Activated naive CD4-positive, alpha-beta T cell treated with anti-CD3 and anti-CD28 coated beads, Interleukin-2, amount 10 ng/mL, durations not matched to agents 7 days and 5 days (primary cell): ENCODE measurements at regions not wholly inside any gene's neighbourhood (a gene's known extent, or its start where the extent isn't known, plus 50 kb on each side); places are given as distances from the start of the nearest gene placed in this dataset.

ENCODE experiments used
- CTCF ChIA-PET: fragments of 350-600 bp; sonication (Branson Sonifier 250); formaldehyde crosslinking; loops from one replicate; lab custom pipeline; 2021; ENCODE audit warnings: antibody characterized with exemption; lab: Charles Lee
- DNase-seq: peaks from one replicate; pipeline ENCODE4 v3.0.0-alpha.2; 2020
- H3K27ac Mint-ChIP-seq: one replicate; pipeline ENCODE4 v1.8.0; 2021; ENCODE audit warnings: mild to moderate bottlenecking, moderate library complexity, mixed read lengths
- H3K27me3 Mint-ChIP-seq: one replicate; pipeline ENCODE4 v1.8.0; 2021; ENCODE audit warnings: mild to moderate bottlenecking, mixed read lengths
- H3K36me3 Mint-ChIP-seq: one replicate; pipeline ENCODE4 v1.8.0; 2021; ENCODE audit warnings: mixed read lengths
- H3K4me1 Mint-ChIP-seq: one replicate; pipeline ENCODE4 v1.8.0; 2021; ENCODE audit warnings: mixed read lengths
- H3K4me3 Mint-ChIP-seq: one replicate; pipeline ENCODE4 v1.8.0; 2021; ENCODE audit warnings: mild to moderate bottlenecking, moderate library complexity, mixed read lengths
- H3K9me3 Mint-ChIP-seq: one replicate; pipeline ENCODE4 v1.8.0; 2021; ENCODE audit warnings: mixed read lengths

DNA sequence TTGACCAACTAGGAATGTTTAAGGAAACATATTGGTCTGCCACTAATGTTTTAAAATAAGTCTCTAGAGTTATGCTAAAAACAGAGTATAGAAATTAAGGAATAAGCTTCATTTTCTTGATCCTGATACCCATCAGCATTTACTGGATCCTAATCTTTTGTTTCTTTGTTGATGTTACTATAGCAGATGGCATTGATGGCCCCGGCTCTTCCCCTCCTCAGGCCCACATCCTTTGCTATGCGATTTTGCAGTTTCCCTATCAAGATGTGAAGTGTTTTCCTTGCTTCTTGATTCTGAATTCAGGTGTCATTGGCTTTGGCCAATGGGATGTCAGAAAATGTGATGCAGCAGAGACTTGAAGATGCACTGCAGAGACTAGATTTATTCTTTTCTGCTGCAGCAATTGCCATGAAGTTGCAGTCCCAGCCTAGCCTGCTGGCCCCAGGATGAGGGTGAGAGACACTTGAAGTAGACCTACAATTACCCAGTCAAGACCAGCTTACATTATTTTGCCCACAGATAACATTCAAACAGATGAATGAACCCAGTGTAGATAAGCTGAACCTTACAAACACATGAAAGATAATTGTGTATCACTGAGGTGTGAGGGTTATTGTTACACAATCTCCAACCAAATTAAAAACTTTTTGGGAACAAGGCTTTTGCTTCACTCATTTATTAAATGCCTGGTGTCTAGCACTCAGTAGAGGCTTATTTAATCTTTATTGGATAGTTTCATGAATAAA is 115.2 kb upstream of the ITGA4 start:
- H3K27ac Mint-ChIP-seq, result no peak overlapping the region
- H3K36me3 Mint-ChIP-seq, result peaks cover 9% of the 10 kb centered on the region
- no peak overlapping the region for H3K4me3 Mint-ChIP-seq
- H3K27me3 Mint-ChIP-seq, result no peaks in the 10 kb centered on the region
- no peak for DNase-seq
- no peaks in the 10 kb centered on the region for H3K4me1 Mint-ChIP-seq
- peaks cover 9% of the 10 kb centered on the region for H3K9me3 Mint-ChIP-seq
- CTCF ChIA-PET, result no interaction called here

DNA sequence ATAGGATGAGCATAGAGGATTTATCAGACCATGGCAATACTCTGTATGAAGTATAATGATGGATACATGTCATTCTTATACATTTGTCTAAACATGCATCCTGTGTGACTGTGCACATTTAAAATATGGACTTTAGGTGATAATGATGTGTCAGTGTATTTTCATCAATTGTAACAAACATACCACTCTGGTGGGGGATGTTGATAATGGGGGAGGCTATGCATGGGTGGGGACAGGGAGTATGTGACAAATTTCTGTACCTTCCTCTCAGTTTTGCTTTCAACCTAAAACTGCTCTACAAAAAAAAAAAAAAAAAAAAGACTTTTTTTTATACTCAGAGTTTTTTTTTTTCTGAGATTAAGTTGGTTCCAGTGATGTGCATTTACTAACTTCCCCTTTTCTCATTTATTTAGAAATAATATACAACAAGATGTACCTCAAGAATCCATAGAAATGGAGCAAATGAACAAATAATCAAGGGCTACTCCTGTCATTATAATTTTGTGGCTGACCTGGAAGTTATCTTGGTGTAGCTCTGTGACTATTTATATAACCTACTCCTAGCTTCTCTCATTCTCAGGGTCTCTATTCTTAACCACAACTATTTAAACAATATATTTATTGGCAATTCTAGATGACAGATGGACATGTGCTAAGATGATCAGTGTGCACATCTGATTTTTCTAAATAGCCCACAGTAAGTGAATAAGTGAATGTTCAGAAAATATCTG is 108.9 kb upstream of the ITGA4 start:
- Mint-ChIP-seq H3K4me3 (no peak overlapping the region), H3K4me1 (peaks cover 6% of the 10 kb centered on the region), H3K36me3 (peaks cover 9% of the 10 kb centered on the region), H3K27me3 (no peaks in the 10 kb centered on the region), H3K27ac (no peak overlapping the region), H3K9me3 (peaks cover 4% of the 10 kb centered on the region)
- CTCF ChIA-PET, result interaction anchor here (0.6 kb wide), 1 partner anchor 21 kb away, joined by 3 read pairs; no protein-coding TSS in a partner anchor
- no peak for DNase-seq

DNA sequence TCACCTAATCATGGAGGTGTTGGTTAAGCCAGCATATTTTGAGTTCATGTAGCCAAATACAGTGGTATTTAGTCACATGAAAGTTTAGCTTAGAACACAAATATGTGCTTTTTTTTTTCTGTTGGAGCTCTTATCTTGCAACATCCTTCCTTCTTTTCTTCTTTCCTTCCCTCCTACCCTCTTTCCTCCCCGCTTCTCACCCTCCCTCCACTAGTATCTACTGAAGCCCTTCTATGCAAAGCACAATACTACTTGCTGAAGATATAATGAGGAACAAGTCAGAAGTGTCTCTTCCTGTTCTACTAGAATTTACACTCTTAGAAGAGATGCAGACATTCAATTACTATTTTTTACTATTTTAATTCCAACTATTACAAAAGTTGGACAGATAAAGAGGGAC is 105.0 kb upstream of the ITGA4 start:
- no peaks in the 10 kb centered on the region for H3K9me3 Mint-ChIP-seq
- DNase-seq, result no peak
- H3K27ac Mint-ChIP-seq, result no peak overlapping the region
- H3K36me3 Mint-ChIP-seq, result peaks cover 4% of the 10 kb centered on the region
- CTCF ChIA-PET, result interaction anchor here (1.5 kb wide), 1 partner anchor 15 kb away, joined by 3 read pairs; no protein-coding TSS in a partner anchor
- no peak overlapping the region for H3K4me3 Mint-ChIP-seq
- H3K27me3 Mint-ChIP-seq, result no peaks in the 10 kb centered on the region
- H3K4me1 Mint-ChIP-seq, result peaks cover 6% of the 10 kb centered on the region

DNA sequence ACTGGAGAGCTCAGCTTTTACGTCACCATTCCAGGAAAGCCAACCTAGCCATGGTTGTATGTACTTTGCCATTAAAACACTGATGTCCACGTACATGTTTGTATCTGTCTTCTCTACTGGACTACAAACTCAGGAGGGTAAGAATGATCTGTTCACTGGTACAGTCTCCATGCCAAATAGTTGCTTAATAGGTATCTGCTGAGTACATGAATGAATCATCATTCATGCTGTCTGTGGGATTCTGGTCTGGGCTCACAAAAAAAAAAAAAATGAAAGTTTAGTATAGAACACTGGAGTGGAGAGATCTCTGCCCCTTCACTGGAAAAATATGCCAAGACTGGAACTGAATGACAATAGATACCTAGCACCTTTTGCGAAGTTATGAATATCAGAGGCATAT is 102.6 kb upstream of the ITGA4 start:
- CTCF ChIA-PET, result interaction anchor here (1.4 kb wide), 1 partner anchor 14 kb away, joined by 3 read pairs; no protein-coding TSS in a partner anchor

DNA sequence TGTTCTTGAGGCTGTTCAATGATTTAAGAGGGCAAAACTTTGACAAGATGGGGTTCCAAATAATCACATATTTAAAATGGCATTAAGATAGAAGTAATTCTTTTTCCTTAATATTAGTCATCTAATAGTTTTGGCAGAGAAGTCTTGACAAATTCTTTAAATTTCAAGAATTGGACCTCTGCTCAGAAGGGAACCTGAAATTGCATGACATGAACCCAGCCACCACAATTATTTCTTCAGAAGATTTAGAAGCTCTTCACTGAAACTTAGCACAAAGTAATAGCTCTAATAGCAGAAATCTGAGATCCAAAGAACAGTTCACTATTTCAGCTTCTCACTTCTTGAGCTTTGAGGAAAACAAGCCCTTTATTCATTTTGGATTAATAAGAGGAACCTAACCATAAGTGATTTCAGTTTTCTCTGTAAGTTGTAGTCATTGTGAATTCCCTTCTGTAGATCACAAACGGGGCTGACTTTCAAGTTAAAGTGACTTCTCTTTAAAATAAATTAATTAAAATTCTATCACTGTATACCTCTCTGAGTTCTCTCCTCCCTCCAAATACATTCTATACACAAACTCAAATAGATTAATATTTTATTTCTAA is 100.6 kb upstream of the ITGA4 start:
- H3K36me3 Mint-ChIP-seq, result peaks cover 9% of the 10 kb centered on the region
- no peaks in the 10 kb centered on the region for H3K27me3 Mint-ChIP-seq
- no peak overlapping the region for H3K4me3 Mint-ChIP-seq
- CTCF ChIA-PET, result no interaction called here
- no peak overlapping the region for H3K27ac Mint-ChIP-seq
- peaks cover 9% of the 10 kb centered on the region for H3K4me1 Mint-ChIP-seq
- H3K9me3 Mint-ChIP-seq, result no peaks in the 10 kb centered on the region
- DNase-seq, result no peak

More for the DNA sequence above, 102.6 kb upstream of the ITGA4 start:
- no peak for DNase-seq
- Mint-ChIP-seq H3K4me1 (peaks cover 9% of the 10 kb centered on the region), H3K27me3 (no peaks in the 10 kb centered on the region), H3K27ac (no peak overlapping the region), H3K4me3 (no peak overlapping the region), H3K9me3 (no peaks in the 10 kb centered on the region), H3K36me3 (peaks cover 8% of the 10 kb centered on the region)

DNA sequence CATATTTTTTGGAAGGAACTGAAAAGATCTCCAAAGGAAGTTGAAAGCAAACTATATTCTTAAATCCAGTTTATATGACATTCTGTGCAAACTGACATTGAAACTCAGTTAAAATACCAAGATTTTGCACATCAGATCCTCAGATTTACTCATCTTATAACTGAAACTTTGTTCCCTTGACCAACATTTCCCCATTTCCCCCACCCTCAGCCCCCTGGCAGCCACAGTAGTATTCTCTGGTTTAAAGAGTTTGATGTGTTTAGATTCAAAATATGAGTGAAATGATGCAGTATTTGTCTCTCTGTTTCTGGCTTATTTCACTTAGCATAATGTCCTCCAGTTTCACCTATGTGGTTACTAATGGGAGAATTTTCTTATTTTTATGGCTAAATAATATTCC is 99.2 kb upstream of the ITGA4 start:
- peaks cover 7% of the 10 kb centered on the region for H3K4me1 Mint-ChIP-seq
- no peak overlapping the region for H3K4me3 Mint-ChIP-seq
- H3K27ac Mint-ChIP-seq, result no peak overlapping the region
- no peaks in the 10 kb centered on the region for H3K9me3 Mint-ChIP-seq
- DNase-seq, result no peak
- CTCF ChIA-PET, result no interaction called here
- peaks cover 9% of the 10 kb centered on the region for H3K36me3 Mint-ChIP-seq
- no peaks in the 10 kb centered on the region for H3K27me3 Mint-ChIP-seq

DNA sequence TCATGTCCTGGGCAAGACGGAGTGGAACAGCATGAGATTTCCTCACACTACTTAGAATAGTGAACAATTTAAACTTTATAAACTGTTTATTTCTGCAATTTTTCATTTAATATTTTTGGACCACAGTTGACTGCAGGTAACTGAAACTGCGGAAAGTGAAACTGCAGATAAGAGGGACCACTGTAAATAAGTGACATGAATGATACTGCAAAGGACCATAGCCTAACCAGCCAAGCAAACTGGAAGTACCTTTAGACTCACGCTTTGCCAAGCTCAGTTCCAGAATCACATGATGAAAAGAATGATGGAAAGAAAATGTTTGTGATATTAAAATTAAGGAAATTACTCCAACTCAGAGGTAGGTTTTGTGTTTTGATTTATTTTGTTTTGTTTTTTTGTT is 94.6 kb upstream of the ITGA4 start:
- CTCF ChIA-PET, result no interaction called here
- Mint-ChIP-seq H3K27ac (no peak overlapping the region), H3K27me3 (no peaks in the 10 kb centered on the region), H3K9me3 (no peaks in the 10 kb centered on the region), H3K4me3 (no peak overlapping the region), H3K36me3 (peaks cover 12% of the 10 kb centered on the region), H3K4me1 (peaks cover 7% of the 10 kb centered on the region)
- DNase-seq, result no peak

DNA sequence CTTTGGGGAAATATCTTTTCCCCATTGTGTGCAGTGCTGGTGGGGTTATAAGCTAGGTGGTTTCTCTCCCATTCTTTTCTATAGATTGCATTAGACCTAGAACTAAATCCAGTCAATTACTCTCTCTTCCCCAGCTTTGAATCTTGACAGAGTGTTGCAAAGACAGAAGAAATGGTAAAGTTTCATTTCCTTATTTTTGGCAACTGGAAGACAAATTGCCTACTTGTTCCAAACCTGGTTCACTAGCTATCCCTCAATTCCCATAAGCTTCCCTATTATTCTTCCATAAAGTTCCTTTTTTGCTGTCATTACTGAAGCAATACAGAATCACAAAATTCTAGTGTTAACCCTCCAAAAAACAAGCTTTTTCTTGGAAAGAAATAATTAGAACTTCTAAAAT is 94.0 kb upstream of the ITGA4 start:
- CTCF ChIA-PET, result no interaction called here
- H3K36me3 Mint-ChIP-seq, result peaks cover 11% of the 10 kb centered on the region
- no peaks in the 10 kb centered on the region for H3K9me3 Mint-ChIP-seq
- no peaks in the 10 kb centered on the region for H3K27me3 Mint-ChIP-seq
- DNase-seq, result no peak
- peaks cover under 1% of the 10 kb centered on the region for H3K4me1 Mint-ChIP-seq
- no peak overlapping the region for H3K4me3 Mint-ChIP-seq
- H3K27ac Mint-ChIP-seq, result no peak overlapping the region

DNA sequence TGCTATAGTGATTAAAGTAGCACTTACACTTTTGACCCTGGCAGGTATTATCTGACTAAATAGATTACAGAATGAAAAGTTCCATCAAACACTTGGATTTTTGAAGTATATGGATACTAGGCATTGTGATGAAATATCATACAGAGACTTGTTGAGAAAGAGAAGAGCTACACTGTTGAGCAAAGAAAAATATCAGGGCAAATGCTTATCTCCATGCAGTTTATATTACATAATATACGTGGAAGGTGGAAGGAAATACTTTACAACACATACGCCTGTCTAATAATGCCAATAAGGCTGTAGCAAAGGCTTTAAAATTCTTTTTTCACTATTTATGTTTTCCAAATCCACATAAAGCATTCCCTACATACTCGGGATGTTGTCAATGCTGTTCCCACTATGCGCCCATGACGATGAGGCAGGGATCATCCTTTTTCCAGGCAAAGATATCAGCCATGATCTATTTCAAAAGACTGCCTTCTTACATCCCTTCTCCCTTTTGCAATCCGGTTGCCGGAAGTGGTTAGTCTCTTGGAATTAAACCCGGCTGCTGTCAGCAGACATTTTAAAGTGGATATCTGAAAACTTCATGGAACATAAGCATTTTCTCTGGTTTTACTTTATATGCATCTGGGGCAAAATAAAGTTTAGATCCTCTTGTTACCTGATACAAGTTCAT is 92.6 kb upstream of the ITGA4 start:
- Mint-ChIP-seq H3K27me3 (no peaks in the 10 kb centered on the region), H3K9me3 (no peaks in the 10 kb centered on the region), H3K36me3 (peaks cover 10% of the 10 kb centered on the region), H3K4me3 (no peak overlapping the region), H3K27ac (no peak overlapping the region), H3K4me1 (no peaks in the 10 kb centered on the region)
- no peak for DNase-seq
- CTCF ChIA-PET, result no interaction called here

DNA sequence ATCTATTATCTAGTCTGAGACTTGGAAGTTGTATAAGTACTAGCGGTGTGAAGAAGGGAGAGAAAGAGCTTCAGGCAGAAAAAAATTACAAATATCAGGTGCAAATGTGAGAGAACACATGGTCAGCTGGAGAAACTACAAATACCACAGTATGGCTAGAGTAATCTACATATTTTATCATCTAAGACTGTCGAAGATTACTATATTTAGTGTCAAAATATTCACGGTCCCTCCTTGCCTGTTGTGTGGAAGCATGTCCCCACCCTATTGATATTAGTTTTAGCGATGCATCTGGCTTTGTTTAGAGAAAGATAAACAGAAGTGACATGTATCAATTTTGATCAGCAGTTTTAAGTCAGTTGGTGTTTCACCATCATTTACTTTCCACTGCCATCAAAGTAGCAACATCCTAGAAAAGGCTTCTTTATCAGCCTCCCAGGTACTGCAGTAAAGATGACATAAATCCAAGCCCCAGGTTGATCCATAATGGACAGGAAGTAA is 90.5 kb upstream of the ITGA4 start:
- no peak overlapping the region for H3K4me3 Mint-ChIP-seq
- no peak for DNase-seq
- H3K9me3 Mint-ChIP-seq, result no peaks in the 10 kb centered on the region
- peaks cover 9% of the 10 kb centered on the region for H3K36me3 Mint-ChIP-seq
- no peak overlapping the region for H3K27ac Mint-ChIP-seq
- no peaks in the 10 kb centered on the region for H3K27me3 Mint-ChIP-seq
- peaks cover 10% of the 10 kb centered on the region for H3K4me1 Mint-ChIP-seq
- CTCF ChIA-PET, result interaction anchor here (1.7 kb wide), 1 partner anchor 14 kb away, joined by 3 read pairs; no protein-coding TSS in a partner anchor

DNA sequence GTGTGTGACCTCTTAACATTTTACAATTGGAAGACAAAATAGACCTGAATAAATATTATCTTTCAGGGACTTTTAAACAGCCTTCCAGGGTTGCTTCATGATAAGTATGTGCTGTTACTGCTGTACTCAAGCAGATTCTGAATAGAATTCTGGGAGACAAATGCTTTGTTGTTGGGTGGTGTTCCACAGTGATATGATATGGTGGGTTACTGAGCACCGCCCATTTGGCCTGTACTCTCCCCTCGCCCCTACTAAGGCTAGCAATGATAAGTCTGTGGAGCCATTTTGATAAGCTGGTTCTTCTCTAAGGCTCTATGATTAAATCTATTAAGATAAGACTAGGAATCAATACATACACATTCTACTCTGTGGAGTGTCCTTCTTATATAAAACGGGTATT is 89.8 kb upstream of the ITGA4 start:
- DNase-seq, result no peak
- Mint-ChIP-seq H3K27ac (no peak overlapping the region), H3K4me3 (no peak overlapping the region), H3K27me3 (no peaks in the 10 kb centered on the region), H3K9me3 (no peaks in the 10 kb centered on the region), H3K4me1 (peaks cover 16% of the 10 kb centered on the region), H3K36me3 (peaks cover 9% of the 10 kb centered on the region)
- CTCF ChIA-PET, result interaction anchor here (1.7 kb wide), 1 partner anchor 15 kb away, joined by 3 read pairs; no protein-coding TSS in a partner anchor

DNA sequence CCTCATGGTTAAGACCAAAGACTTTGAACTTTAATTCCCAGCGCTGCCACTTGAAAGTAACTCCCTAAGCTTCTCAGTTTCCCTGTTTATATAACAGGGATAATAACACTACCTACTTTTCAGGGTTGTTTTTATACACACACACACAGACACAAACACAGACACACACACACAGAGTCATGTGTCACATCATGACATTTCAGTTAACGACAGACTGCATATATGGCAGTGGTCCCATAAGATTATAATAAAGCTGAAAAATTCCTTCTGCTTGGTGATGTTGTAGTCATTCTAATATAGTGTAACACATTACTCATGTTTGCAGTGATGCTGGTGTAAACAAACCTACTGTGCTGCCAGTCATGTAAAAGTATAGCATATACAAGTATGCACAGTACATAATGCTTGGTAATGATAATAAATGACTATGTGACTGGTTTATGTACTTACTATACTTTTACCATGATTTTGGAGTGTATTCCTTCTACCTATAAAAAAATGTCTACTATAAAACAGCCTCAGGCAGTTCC is 89.2 kb upstream of the ITGA4 start:
- Mint-ChIP-seq H3K9me3 (no peaks in the 10 kb centered on the region), H3K36me3 (peaks cover 13% of the 10 kb centered on the region), H3K4me1 (peaks cover 20% of the 10 kb centered on the region), H3K4me3 (no peak overlapping the region), H3K27me3 (no peaks in the 10 kb centered on the region), H3K27ac (no peak overlapping the region)
- CTCF ChIA-PET, result no interaction called here
- DNase-seq, result no peak

DNA sequence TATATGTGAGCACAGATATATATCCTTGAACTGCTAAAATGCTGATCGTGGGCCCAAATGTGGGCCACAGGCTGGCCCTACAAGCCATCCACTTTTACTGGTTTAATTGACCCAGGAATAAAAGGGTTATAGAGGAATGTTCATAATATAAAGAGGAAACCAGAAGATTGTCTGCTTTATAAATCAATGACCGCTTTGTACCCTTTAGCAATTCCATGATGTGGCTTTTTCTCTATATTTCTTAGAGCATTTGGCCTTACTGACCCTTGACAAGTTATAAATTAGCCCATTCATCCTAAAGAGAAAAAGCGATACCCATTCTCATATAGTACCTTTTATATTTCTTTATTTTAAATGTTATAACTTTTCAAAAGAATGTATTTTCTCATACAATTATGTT is 87.1 kb upstream of the ITGA4 start:
- Mint-ChIP-seq H3K4me1 (peaks cover 23% of the 10 kb centered on the region), H3K27ac (no peak overlapping the region), H3K36me3 (peaks cover 13% of the 10 kb centered on the region), H3K4me3 (no peak overlapping the region), H3K9me3 (no peaks in the 10 kb centered on the region), H3K27me3 (no peaks in the 10 kb centered on the region)
- CTCF ChIA-PET, result no interaction called here
- no peak for DNase-seq

DNA sequence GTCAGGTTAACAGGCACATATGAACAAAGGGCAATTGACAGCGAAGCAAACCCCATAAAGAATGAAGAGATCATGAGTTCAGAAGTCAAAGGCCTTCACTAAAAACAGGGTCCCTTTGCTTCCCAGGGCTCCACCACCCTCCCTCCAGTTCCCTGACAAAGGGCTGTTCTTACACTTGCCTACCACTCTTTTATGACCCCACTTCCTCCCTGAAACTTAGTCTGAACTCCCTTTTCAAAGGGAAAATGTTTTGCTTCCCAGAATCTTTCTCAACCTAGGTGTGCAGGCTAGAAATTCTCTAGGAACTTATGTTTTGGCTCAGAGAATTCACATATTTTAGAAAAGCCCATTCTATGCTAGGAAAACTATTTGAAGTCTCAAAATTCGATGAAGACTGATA is 86.0 kb upstream of the ITGA4 start:
- H3K9me3 Mint-ChIP-seq, result peaks cover under 1% of the 10 kb centered on the region
- no peak overlapping the region for H3K4me3 Mint-ChIP-seq
- no peaks in the 10 kb centered on the region for H3K27me3 Mint-ChIP-seq
- no peak for DNase-seq
- peaks cover 13% of the 10 kb centered on the region for H3K36me3 Mint-ChIP-seq
- no peak overlapping the region for H3K27ac Mint-ChIP-seq
- CTCF ChIA-PET, result interaction anchor here (0.7 kb wide), 1 partner anchor 153 kb away, joined by 3 read pairs; no protein-coding TSS in a partner anchor
- H3K4me1 Mint-ChIP-seq, result peaks cover 23% of the 10 kb centered on the region
